ENCODE measurements at regions not wholly inside any gene's neighbourhood (a gene's known extent, or its start where the extent isn't known, plus 50 kb on each side); places are given as distances from the start of the nearest gene placed in this dataset.

- TF ChIP-seq, protein P1, sequence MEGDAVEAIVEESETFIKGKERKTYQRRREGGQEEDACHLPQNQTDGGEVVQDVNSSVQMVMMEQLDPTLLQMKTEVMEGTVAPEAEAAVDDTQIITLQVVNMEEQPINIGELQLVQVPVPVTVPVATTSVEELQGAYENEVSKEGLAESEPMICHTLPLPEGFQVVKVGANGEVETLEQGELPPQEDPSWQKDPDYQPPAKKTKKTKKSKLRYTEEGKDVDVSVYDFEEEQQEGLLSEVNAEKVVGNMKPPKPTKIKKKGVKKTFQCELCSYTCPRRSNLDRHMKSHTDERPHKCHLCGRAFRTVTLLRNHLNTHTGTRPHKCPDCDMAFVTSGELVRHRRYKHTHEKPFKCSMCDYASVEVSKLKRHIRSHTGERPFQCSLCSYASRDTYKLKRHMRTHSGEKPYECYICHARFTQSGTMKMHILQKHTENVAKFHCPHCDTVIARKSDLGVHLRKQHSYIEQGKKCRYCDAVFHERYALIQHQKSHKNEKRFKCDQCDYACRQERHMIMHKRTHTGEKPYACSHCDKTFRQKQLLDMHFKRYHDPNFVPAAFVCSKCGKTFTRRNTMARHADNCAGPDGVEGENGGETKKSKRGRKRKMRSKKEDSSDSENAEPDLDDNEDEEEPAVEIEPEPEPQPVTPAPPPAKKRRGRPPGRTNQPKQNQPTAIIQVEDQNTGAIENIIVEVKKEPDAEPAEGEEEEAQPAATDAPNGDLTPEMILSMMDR (IDR thresholded peaks at IDR 0.05; ENCODE audit: low read length), result no peak
- no peak for TF ChIP-seq EZH2 (IDR thresholded peaks at IDR 0.05; ENCODE audit: borderline replicate concordance, low read length)
Measured at GRCh38 chr5:163724305-163724704, 218.9 kb downstream of the MAT2B start.
